HG03135 (cell line): ENCODE measurements at regions not wholly inside any gene's neighbourhood (a gene's known extent, or its start where the extent isn't known, plus 50 kb on each side); places are given as distances from the start of the nearest gene placed in this dataset.
"Not testable (repeated sequence)": the region's sequence is repeated elsewhere in the genome, so short reads cannot be mapped to it uniquely, and the experiment has no call there.

Experiments
- ATAC-seq: cut with Tn5 transposase; IDR thresholded peaks from one replicate; pipeline ENCODE4 v1.9.1; 2021; ENCODE audit warnings: mild to moderate bottlenecking, moderate library complexity; ENCODE audit not compliant: unreplicated experiment

- no peak for ATAC-seq
Measured at GRCh38 chr4:161329852-161330251, 833.9 kb downstream of the FSTL5 start.

GRCh38 chr4:161321706-161322105 lies 842.1 kb downstream of the FSTL5 start:
- no peak for ATAC-seq

GRCh38 chr4:161320377-161320776 lies 843.4 kb downstream of the FSTL5 start:
- peak; percentile 75 for ATAC-seq

GRCh38 chr4:161317000-161317399 lies 846.8 kb downstream of the FSTL5 start:
- no peak for ATAC-seq

- no peak for ATAC-seq
Measured at GRCh38 chr4:161314371-161314770, 849.4 kb downstream of the FSTL5 start.

GRCh38 chr4:161303551-161303950 lies 860.2 kb downstream of the FSTL5 start:
- ATAC-seq = no peak

- ATAC-seq = no peak
Measured at GRCh38 chr4:161291222-161291621, 872.6 kb downstream of the FSTL5 start.

- ATAC-seq = no peak
Measured at GRCh38 chr4:161287678-161288352, 876.0 kb downstream of the FSTL5 start.

- no peak for ATAC-seq
Measured at GRCh38 chr4:161285461-161285860, 878.3 kb downstream of the FSTL5 start.

- no peak for ATAC-seq
Measured at GRCh38 chr4:161280929-161281328, 882.9 kb downstream of the FSTL5 start.

- ATAC-seq = no peak
Measured at GRCh38 chr4:161279095-161279494, 884.7 kb downstream of the FSTL5 start.

- not testable (repeated sequence) for ATAC-seq
Measured at GRCh38 chr4:161277150-161277787, 886.5 kb downstream of the FSTL5 start.

GRCh38 chr4:161273607-161274006 lies 890.2 kb downstream of the FSTL5 start:
- no peak for ATAC-seq

GRCh38 chr4:161260819-161261218 lies 903.0 kb downstream of the FSTL5 start:
- ATAC-seq = no peak

GRCh38 chr4:161256716-161257115 lies 907.1 kb downstream of the FSTL5 start:
- ATAC-seq = no peak

- ATAC-seq = no peak
Measured at GRCh38 chr4:161256172-161256571, 907.6 kb downstream of the FSTL5 start.

GRCh38 chr4:161254375-161254774 lies 909.4 kb downstream of the FSTL5 start:
- ATAC-seq = no peak

- peak; percentile 58 for ATAC-seq
Measured at GRCh38 chr4:161252520-161253141, 911.2 kb downstream of the FSTL5 start.

- no peak for ATAC-seq
Measured at GRCh38 chr4:161249779-161250440, 913.9 kb downstream of the FSTL5 start.

GRCh38 chr4:161248880-161249279 lies 914.9 kb downstream of the FSTL5 start:
- ATAC-seq = no peak

- no peak for ATAC-seq
Measured at GRCh38 chr4:161247831-161248230, 916.0 kb downstream of the FSTL5 start.

- no peak for ATAC-seq
Measured at GRCh38 chr4:161238033-161238432, 925.8 kb downstream of the FSTL5 start.
